ENCODE measurements at regions not wholly inside any gene's neighbourhood (a gene's known extent, or its start where the extent isn't known, plus 50 kb on each side); places are given as distances from the start of the nearest gene placed in this dataset.
A peak's percentile ranks its signal among the peaks of the same experiment; 100 is the strongest.

- TF ChIP-seq CTCF (IDR thresholded peaks at IDR 0.05; ENCODE audit: insufficient read depth, low read depth, low read length), result no peak
- ChIA-PET CTCF (no interaction called here), POLR2A (no interaction called here)
- H3K4me3 ChIP-seq (ENCODE audit: low read depth, low read length), result no peak overlapping the region
- H3K36me3 ChIP-seq (ENCODE audit: control insufficient read depth, insufficient read depth, low read length), result no peaks in the 10 kb centered on the region
- peak; percentile 31 for DNase-seq (ENCODE audit: low read depth)
- no peaks in the 10 kb centered on the region for H3K27me3 ChIP-seq (ENCODE audit: control insufficient read depth, insufficient read depth, low read length)
These were observed 137.4 kb downstream of the PLK2 start for GRCh38 chr5:58322453-58322852.

GRCh38 chr5:58318468-58318867 is 141.4 kb downstream of the PLK2 start:
- Histone ChIP-seq H3K4me3 (ENCODE audit: low read depth, low read length) (no peak overlapping the region), H3K27me3 (ENCODE audit: control insufficient read depth, insufficient read depth, low read length) (no peaks in the 10 kb centered on the region), H3K36me3 (ENCODE audit: control insufficient read depth, insufficient read depth, low read length) (no peaks in the 10 kb centered on the region)
- peak; percentile 42 for DNase-seq (ENCODE audit: low read depth)
- ChIA-PET POLR2A (no interaction called here), CTCF (interaction anchor here (0.9 to 1.1 kb wide), 2 partner anchors 11 to 811 kb away, joined by 3 read pairs; no protein-coding TSS in a partner anchor)
- TF ChIP-seq CTCF (IDR thresholded peaks at IDR 0.05; ENCODE audit: insufficient read depth, low read depth, low read length), result no peak

- Histone ChIP-seq H3K27me3 (ENCODE audit: control insufficient read depth, insufficient read depth, low read length) (no peaks in the 10 kb centered on the region), H3K4me3 (ENCODE audit: low read depth, low read length) (no peak overlapping the region), H3K36me3 (ENCODE audit: control insufficient read depth, insufficient read depth, low read length) (no peaks in the 10 kb centered on the region)
- TF ChIP-seq CTCF (IDR thresholded peaks at IDR 0.05; ENCODE audit: insufficient read depth, low read depth, low read length), result no peak
- POLR2A ChIA-PET, result no interaction called here
- peak; percentile 8 for DNase-seq (ENCODE audit: low read depth)
- CTCF ChIA-PET, result interaction anchor here (0.6 to 1.6 kb wide), 3 partner anchors 64 to 810 kb away, joined by 3 read pairs; no protein-coding TSS in a partner anchor
These were observed 142.1 kb downstream of the PLK2 start for GRCh38 chr5:58317808-58318207.

GRCh38 chr5:58317009-58317408 is 142.9 kb downstream of the PLK2 start:
- DNase-seq (ENCODE audit: low read depth), result no peak
- CTCF ChIA-PET, result interaction anchor here (1.6 kb wide), 1 partner anchor 144 kb away, joined by 3 read pairs; no protein-coding TSS in a partner anchor

GRCh38 chr5:58315794-58316193 is 144.1 kb downstream of the PLK2 start:
- DNase-seq (ENCODE audit: low read depth), result no peak
- no peaks in the 10 kb centered on the region for H3K27me3 ChIP-seq (ENCODE audit: control insufficient read depth, insufficient read depth, low read length)
- H3K4me3 ChIP-seq (ENCODE audit: low read depth, low read length), result no peak overlapping the region
- no peak for TF ChIP-seq CTCF (IDR thresholded peaks at IDR 0.05; ENCODE audit: insufficient read depth, low read depth, low read length)
- ChIA-PET CTCF (no interaction called here), POLR2A (no interaction called here)
- no peaks in the 10 kb centered on the region for H3K36me3 ChIP-seq (ENCODE audit: control insufficient read depth, insufficient read depth, low read length)

More at GRCh38 chr5:58317009-58317408, 142.9 kb downstream of the PLK2 start:
- no peak for TF ChIP-seq CTCF (IDR thresholded peaks at IDR 0.05; ENCODE audit: insufficient read depth, low read depth, low read length)
- POLR2A ChIA-PET, result no interaction called here
- H3K4me3 ChIP-seq (ENCODE audit: low read depth, low read length), result no peak overlapping the region
- H3K36me3 ChIP-seq (ENCODE audit: control insufficient read depth, insufficient read depth, low read length), result no peaks in the 10 kb centered on the region
- no peaks in the 10 kb centered on the region for H3K27me3 ChIP-seq (ENCODE audit: control insufficient read depth, insufficient read depth, low read length)

All from BJ (cell line).